GM12878 (cell line): ENCODE measurements at regions not wholly inside any gene's neighbourhood (a gene's known extent, or its start where the extent isn't known, plus 50 kb on each side); places are given as distances from the start of the nearest gene placed in this dataset.
A peak's percentile ranks its signal among the peaks of the same experiment; 100 is the strongest.

Experiments used
- ATAC-seq: fragments of 200-7000 bp; cut with Tn5 transposase; 3 replicates; pipeline ENCODE4 v1.9.1; 2020; ENCODE audit warnings: mild to moderate bottlenecking, moderate library complexity
- BruUV-seq: library from RNA; stranded (reverse); fragments of 400-500 nt; replicated peaks from 2 replicates; lab custom pipeline; 2021; lab: Mats Ljungman, UMichigan
- CTCF ChIA-PET: fragments of 300-600 bp; sonication (Branson Sonifier 250); formaldehyde crosslinking; extraction: SDS; loops from one replicate; lab custom pipeline; 2021; ENCODE audit warnings: inconsistent platforms; lab: Yijun Ruan, JAX
- POLR2A ChIA-PET: fragments of 350-600 bp; formaldehyde crosslinking; extraction: SDS; loops from one replicate; lab custom pipeline; 2021; ENCODE audit warnings: inconsistent platforms; lab: Charles Lee
- RAD21 ChIA-PET: fragments of 300-600 bp; sonication (Branson Sonifier 250); formaldehyde crosslinking; loops from one replicate; lab custom pipeline; 2023; ENCODE audit warnings: antibody characterized with exemption; ENCODE audit not compliant: unreplicated experiment; lab: Charles Lee
- SMC1A ChIA-PET: fragments of 300-600 bp; sonication (Branson Sonifier 250); formaldehyde crosslinking; loops from one replicate; lab custom pipeline; 2023; ENCODE audit not compliant: unreplicated experiment, uncharacterized antibody; lab: Charles Lee
- DNase-seq: peaks from one replicate; pipeline ENCODE4 v3.0.0-alpha.2; 2011; ENCODE audit warnings: low read depth, low spot score
- FAIRE-seq: peaks from 3 replicates; lab custom pipeline; 2011; peaks lifted over from hg19 to GRCh38; lab: Jason Lieb, UNC
- H2AFZ ChIP-seq: 2 replicates; pipeline ENCODE4 v1.6.0; 2011; ENCODE audit warnings: low read depth, low read length, control low read depth; ENCODE audit not compliant: control insufficient read depth
- H3K27ac ChIP-seq: 2 replicates; pipeline ENCODE4 v1.5.1; 2011; ENCODE audit warnings: control low read depth; ENCODE audit not compliant: control insufficient read depth, insufficient read depth
- H3K27me3 ChIP-seq, 2 experiments: replicated peaks in 1 of 2; 2 replicates each; pipeline versions ENCODE4 v1.6.0 to v1.6.1; 2011; ENCODE audit warnings: low read length in 1 of 2; ENCODE audit not compliant: control insufficient read depth in 2 of 2, insufficient read depth in 2 of 2
- H3K36me3 ChIP-seq, 2 experiments: 2 replicates each; pipeline ENCODE4 v1.5.1; 2011; ENCODE audit warnings: low read length in 1 of 2; ENCODE audit not compliant: control insufficient read depth in 2 of 2, insufficient read depth in 2 of 2
- H3K4me1 ChIP-seq: 2 replicates; pipeline ENCODE4 v1.6.1; 2011; ENCODE audit warnings: mild to moderate bottlenecking, low read length, moderate library complexity, mixed read lengths; ENCODE audit not compliant: control insufficient read depth, insufficient read depth
- H3K4me2 ChIP-seq: 2 replicates; pipeline ENCODE4 v1.6.0; 2011; ENCODE audit warnings: control low read depth; ENCODE audit not compliant: control insufficient read depth, insufficient read depth
- H3K4me3 ChIP-seq: fragments of 200-600 bp; sonication (generic); 2 replicates; pipeline ENCODE4 v1.5.1; 2016
- H3K79me2 ChIP-seq: 2 replicates; pipeline ENCODE4 v1.6.0; 2011; ENCODE audit warnings: low read length; ENCODE audit not compliant: control insufficient read depth, insufficient read depth
- H3K9ac ChIP-seq: 2 replicates; pipeline ENCODE4 v1.8.0; 2011; ENCODE audit warnings: low read length, control low read depth, mixed read lengths; ENCODE audit not compliant: control insufficient read depth, insufficient read depth
- H3K9me3 ChIP-seq: replicated peaks from 3 replicates; pipeline ENCODE4 v1.5.1; 2011; ENCODE audit warnings: mild to moderate bottlenecking, low read length; ENCODE audit not compliant: control insufficient read depth, insufficient read depth
- H4K20me1 ChIP-seq: 2 replicates; pipeline ENCODE4 v1.6.0; 2011; ENCODE audit not compliant: control insufficient read depth, insufficient read depth
- HDAC6 ChIP-seq: fragments of 200-600 bp; sonication (generic); IDR thresholded peaks from one replicate; pipeline ENCODE4 v1.8.0; 2017; ENCODE audit warnings: antibody characterized with exemption; ENCODE audit not compliant: unreplicated experiment
- MXI1 ChIP-seq: fragments of 150-350 bp; IDR thresholded peaks from 2 replicates; pipeline ENCODE4 v1.6.1; 2011; ENCODE audit warnings: low read depth, mild to moderate bottlenecking, inconsistent platforms, low read length, improper control_type of control experiment
- SMC3 ChIP-seq: IDR thresholded peaks from 2 replicates; pipeline ENCODE4 v1.6.1; 2011; ENCODE audit warnings: low read length, improper control_type of control experiment, borderline replicate concordance
- TBL1XR1 ChIP-seq: IDR thresholded peaks from 2 replicates; pipeline ENCODE4 v1.6.1; 2012; ENCODE audit warnings: low read depth, low read length, improper control_type of control experiment
- ZBTB33 ChIP-seq: fragments of 450-650 bp; IDR thresholded peaks from 2 replicates; pipeline ENCODE4 v1.6.1; 2017; ENCODE audit warnings: mild to moderate bottlenecking
- ZNF217 ChIP-seq: fragments of 450-650 bp; IDR thresholded peaks from 2 replicates; pipeline ENCODE4 v1.6.1; 2017; ENCODE audit warnings: antibody characterized with exemption, mild to moderate bottlenecking
- WGBS: methylation state at CpG from one replicate; pipeline ENCODE4 v1.1.6; 2016; ENCODE audit warnings: low lambda C conversion rate; ENCODE audit not compliant: insufficient replicate concordance, insufficient coverage; ENCODE audit errors: missing lambda C conversion rate; 5-methylcytosine and 5-hydroxymethylcytosine counted together
- in situ Hi-C: fragments of 300-500 bp; cut with MboI; formaldehyde crosslinking; loops from 9 replicates; pipeline ENCODE4 v1.14.3; 2018; ENCODE audit warnings: mixed read lengths
- intact Hi-C: fragments of 100-400 bp; cut with micrococcal nuclease; formaldehyde crosslinking; loops from one replicate; pipeline ENCODE4 v1.14.2; 2022; ENCODE audit not compliant: unreplicated experiment

- Histone ChIP-seq H2AFZ (peak overlapping the region; percentile 2; the same call in 1 of the 2 replicates), H3K27me3 (no peaks in the 10 kb centered on the region), H3K27ac (no peak overlapping the region), H3K4me1 (peaks cover 5% of the 10 kb centered on the region), H3K79me2 (no peaks in the 10 kb centered on the region), H3K36me3 (no peaks in the 10 kb centered on the region), H3K4me3 (no peak overlapping the region), H3K9me3 (peaks cover 11% of the 10 kb centered on the region), H3K9ac (no peak overlapping the region), H3K4me2 (peak overlapping the region; percentile 11; the same call in 1 of the 2 replicates), H4K20me1 (no peaks in the 10 kb centered on the region)
- DNase-seq (no peak), FAIRE-seq (no peak), ATAC-seq (no peak)
- 39% methylated on average over 18 of the region's 18 CpGs for WGBS
- ChIA-PET CTCF (interaction anchor here (0.7 kb wide), 1 partner anchor 14 kb away, joined by 3 read pairs; no protein-coding TSS in a partner anchor), RAD21 (interaction anchor here (1.0 to 2.5 kb wide), 5 partner anchors 10 to 276 kb away, joined by 3 to 9 read pairs (median 5); no protein-coding TSS in a partner anchor), SMC1A (interaction anchor here (0.9 to 1.8 kb wide), 7 partner anchors 9 to 287 kb away, joined by 3 to 5 read pairs (median 4); no protein-coding TSS in a partner anchor), POLR2A (interaction anchor here (2.0 kb wide), 1 partner anchor 9 kb away, joined by 8 read pairs; no protein-coding TSS in a partner anchor)
- in situ Hi-C loops, result no loop called here
- BruUV-seq, result no TSS peak
- TF ChIP-seq ZNF217, result no peak
- TF ChIP-seq SMC3, result no peak
- no peak for TF ChIP-seq TBL1XR1
- intact Hi-C loops, result no loop called here
These were observed 277.9 kb upstream of the NR2F2 start for GRCh38 chr15:96052572-96053030.

- no peak for FAIRE-seq
- RAD21 ChIA-PET, result interaction anchor here (2.3 to 2.5 kb wide), 2 partner anchors 10 to 15 kb away, joined by 8 to 9 read pairs; no protein-coding TSS in a partner anchor
- no peaks in the 10 kb centered on the region for H3K36me3 ChIP-seq
- SMC1A ChIA-PET, result interaction anchor here (0.6 to 1.7 kb wide), 6 partner anchors 10 to 274 kb away, joined by 3 to 5 read pairs (median 4); no protein-coding TSS in a partner anchor
- no peak overlapping the region for H3K9ac ChIP-seq
- H3K27ac ChIP-seq, result no peak overlapping the region
- TF ChIP-seq ZBTB33 (peak; percentile 78), MXI1 (no peak), HDAC6 (no peak)
- peak overlapping the region; percentile 11; the same call in 1 of the 2 replicates for H3K4me2 ChIP-seq
- no TSS peak for BruUV-seq
- WGBS, result 52% methylated on average over 36 of the region's 36 CpGs
- no peak overlapping the region for H3K4me3 ChIP-seq
- in situ Hi-C loops, result no loop called here
- H4K20me1 ChIP-seq, result no peaks in the 10 kb centered on the region
- no peaks in the 10 kb centered on the region for H3K27me3 ChIP-seq
- no peaks in the 10 kb centered on the region for H3K79me2 ChIP-seq
- CTCF ChIA-PET, result no interaction called here
- peaks cover 9% of the 10 kb centered on the region for H3K9me3 ChIP-seq
- ATAC-seq, result peak; percentile 23
- H2AFZ ChIP-seq, result peak overlapping the region; percentile 2; the same call in 1 of the 2 replicates
- intact Hi-C loops, result no loop called here
- H3K4me1 ChIP-seq, result peaks cover 11% of the 10 kb centered on the region
- DNase-seq, result no peak
- POLR2A ChIA-PET, result interaction anchor here (2.0 kb wide), 1 partner anchor 10 kb away, joined by 8 read pairs; no protein-coding TSS in a partner anchor
These were observed 277.3 kb upstream of the NR2F2 start for GRCh38 chr15:96053031-96053780.
